Amniotic stem cell (primary cell): ENCODE measurements at regions not wholly inside any gene's neighbourhood (a gene's known extent, or its start where the extent isn't known, plus 50 kb on each side); places are given as distances from the start of the nearest gene placed in this dataset.
"Not testable (repeated sequence)": the region's sequence is repeated elsewhere in the genome, so short reads cannot be mapped to it uniquely, and the experiment has no call there.

ENCODE experiments used
- DNase-seq: peaks from one replicate; lab custom pipeline; 2025; lab: John Stamatoyannopoulos, UW

- no peak for DNase-seq
These were observed 327.6 kb upstream of the HTR1E start for GRCh38 chr6:86609549-86610388.

- DNase-seq: not testable (repeated sequence)
These were observed 334.0 kb upstream of the HTR1E start for GRCh38 chr6:86603364-86603763.

- not testable (repeated sequence) for DNase-seq
These were observed 335.2 kb upstream of the HTR1E start for GRCh38 chr6:86602093-86602492.

- not testable (repeated sequence) for DNase-seq
These were observed 338.4 kb upstream of the HTR1E start for GRCh38 chr6:86598969-86599368.

- DNase-seq: no peak
These were observed 341.7 kb upstream of the HTR1E start for GRCh38 chr6:86595641-86596040.

GRCh38 chr6:86586195-86586594 is 351.1 kb upstream of the HTR1E start:
- no peak for DNase-seq

- no peak for DNase-seq
These were observed 355.5 kb upstream of the HTR1E start for GRCh38 chr6:86581833-86582232.

GRCh38 chr6:86563197-86563596 is 374.1 kb upstream of the HTR1E start:
- no peak for DNase-seq

GRCh38 chr6:86558318-86558717 is 379.0 kb upstream of the HTR1E start:
- no peak for DNase-seq

- DNase-seq: no peak
These were observed 400.0 kb upstream of the HTR1E start for GRCh38 chr6:86537292-86537861.

- DNase-seq: no peak
These were observed 401.2 kb upstream of the HTR1E start for GRCh38 chr6:86536121-86536520.

GRCh38 chr6:86535100-86535499 is 402.2 kb upstream of the HTR1E start:
- DNase-seq: no peak

- no peak for DNase-seq
These were observed 407.7 kb upstream of the HTR1E start for GRCh38 chr6:86529635-86530034.

- DNase-seq: no peak
These were observed 411.1 kb upstream of the HTR1E start for GRCh38 chr6:86526238-86526637.

GRCh38 chr6:86516087-86516486 is 421.2 kb upstream of the HTR1E start:
- no peak for DNase-seq

GRCh38 chr6:86511962-86512361 is 425.4 kb upstream of the HTR1E start:
- no peak for DNase-seq

GRCh38 chr6:86508230-86508629 is 429.1 kb upstream of the HTR1E start:
- DNase-seq: no peak

- DNase-seq: no peak
These were observed 434.8 kb upstream of the HTR1E start for GRCh38 chr6:86502497-86502896.

GRCh38 chr6:86500035-86500434 is 437.3 kb upstream of the HTR1E start:
- DNase-seq: no peak

GRCh38 chr6:86489042-86489441 is 448.3 kb upstream of the HTR1E start:
- not testable (repeated sequence) for DNase-seq

GRCh38 chr6:86487660-86488221 is 449.6 kb upstream of the HTR1E start:
- no peak for DNase-seq

GRCh38 chr6:86478316-86478715 is 459.0 kb upstream of the HTR1E start:
- not testable (repeated sequence) for DNase-seq

GRCh38 chr6:86477500-86478148 is 459.7 kb upstream of the HTR1E start:
- DNase-seq: no peak
